HepG2 (cell line): ENCODE measurements at regions not wholly inside any gene's neighbourhood (a gene's known extent, or its start where the extent isn't known, plus 50 kb on each side); places are given as distances from the start of the nearest gene placed in this dataset.
"Not testable (repeated sequence)": the region's sequence is repeated elsewhere in the genome, so short reads cannot be mapped to it uniquely, and the experiment has no call there.

ENCODE experiments used
- ATAC-seq: fragments of 200-7000 bp; cut with Tn5 transposase; 3 replicates; pipeline ENCODE4 v1.9.1; 2020; ENCODE audit warnings: mild to moderate bottlenecking, moderate library complexity
- BruUV-seq: library from RNA; stranded (reverse); fragments of 400-500 nt; replicated peaks from 2 replicates; lab custom pipeline; 2021; lab: Mats Ljungman, UMichigan
- CTCF ChIA-PET: fragments of 300-600 bp; formaldehyde crosslinking; extraction: SDS; loops from one replicate; lab custom pipeline; 2021; ENCODE audit warnings: low total read pairs, inconsistent platforms, low intra/inter-chr PET ratio; lab: Yijun Ruan, JAX
- POLR2A ChIA-PET: fragments of 350-600 bp; sonication (Branson Sonifier 250); formaldehyde crosslinking; loops from one replicate; lab custom pipeline; 2020; ENCODE audit warnings: antibody characterized with exemption, inconsistent platforms; lab: Yijun Ruan, JAX
- DNase-seq: peaks from one replicate; pipeline ENCODE4 v3.0.0-alpha.2; 2015; ENCODE audit warnings: low spot score
- FAIRE-seq: peaks from 3 replicates; lab custom pipeline; 2011; peaks lifted over from hg19 to GRCh38; lab: Jason Lieb, UNC
- H2AFZ ChIP-seq: one replicate; pipeline ENCODE4 v1.6.1; 2011; ENCODE audit warnings: low read length, inconsistent platforms
- H3K27ac ChIP-seq: fragments of 300-600 bp; 3 replicates; pipeline ENCODE4 v1.8.0; 2011; ENCODE audit warnings: mixed run types, mild to moderate bottlenecking, mixed read lengths, low read length, inconsistent platforms; ENCODE audit not compliant: insufficient read depth; ENCODE audit errors: extremely low read length
- H3K27me3 ChIP-seq, 2 experiments: fragments of 200-600 bp in 1 of 2; 2 replicates in 1 of 2; 3 replicates in 1 of 2; pipeline versions ENCODE4 v1.6.0 to v1.8.0; 2011; ENCODE audit warnings: low read length in 2 of 2, mild to moderate bottlenecking in 2 of 2, moderate library complexity in 2 of 2, inconsistent platforms in 1 of 2; ENCODE audit not compliant: insufficient read depth in 2 of 2, control insufficient read depth in 1 of 2
- H3K36me3 ChIP-seq, 2 experiments: fragments of 200-600 bp in 1 of 2; replicated peaks in 1 of 2; 2 replicates in 1 of 2; 3 replicates in 1 of 2; pipeline versions ENCODE4 v1.5.1 to v1.8.0; 2011; ENCODE audit warnings: low read length in 2 of 2, inconsistent platforms in 1 of 2; ENCODE audit not compliant: insufficient read depth in 2 of 2, control insufficient read depth in 1 of 2
- H3K4me1 ChIP-seq: 2 replicates; pipeline ENCODE4 v1.5.1; 2012; ENCODE audit warnings: low read length, inconsistent platforms; ENCODE audit not compliant: insufficient read depth
- H3K4me2 ChIP-seq: 2 replicates; pipeline ENCODE4 v1.6.0; 2011; ENCODE audit warnings: low read depth, low read length, inconsistent platforms
- H3K4me3 ChIP-seq, 3 experiments: fragments of 200-600 bp in 1 of 3; sonication (generic), shearing (Covaris generic) in 1 of 3; replicated peaks in 1 of 3; 2 replicates each; pipeline ENCODE4 v1.5.1; 2011 to 2016; ENCODE audit warnings: low read length in 3 of 3, inconsistent platforms in 2 of 3, low read depth in 2 of 3, mild to moderate bottlenecking in 2 of 3, control low read depth in 1 of 3, mixed read lengths in 1 of 3; ENCODE audit not compliant: insufficient read depth in 1 of 3
- H3K79me2 ChIP-seq: one replicate; pipeline ENCODE4 v1.6.1; 2011; ENCODE audit warnings: low read length, inconsistent platforms; ENCODE audit not compliant: insufficient read depth
- H3K9ac ChIP-seq: 2 replicates; pipeline ENCODE4 v1.6.0; 2011; ENCODE audit warnings: mild to moderate bottlenecking, low read depth, low read length, inconsistent platforms; ENCODE audit not compliant: insufficient read depth
- H3K9me3 ChIP-seq: 2 replicates; pipeline ENCODE4 v1.5.1; 2012; ENCODE audit warnings: mild to moderate bottlenecking, low read length
- H4K20me1 ChIP-seq: 2 replicates; pipeline ENCODE4 v1.6.0; 2011; ENCODE audit warnings: inconsistent platforms, mild to moderate bottlenecking, low read length, moderate library complexity; ENCODE audit not compliant: insufficient read depth
- ATM ChIP-seq: fragments of 450-650 bp; IDR thresholded peaks from 2 replicates; pipeline ENCODE4 v1.7.1; 2017; ENCODE audit warnings: mild to moderate bottlenecking, borderline replicate concordance
- HNRNPH1 ChIP-seq: fragments of 200-400 bp; formaldehyde crosslinking; optimal IDR thresholded peaks from 2 replicates; pipeline ENCODE3; 2017; ENCODE audit warnings: mild to moderate bottlenecking, low read depth, low read length
- MIXL1 ChIP-seq: IDR thresholded peaks from 2 replicates; pipeline ENCODE4 v1.6.1; 2016
- POGZ ChIP-seq: sonication (generic); formaldehyde crosslinking; IDR thresholded peaks from 2 replicates; pipeline ENCODE4 v1.4.0; 2020; ENCODE audit warnings: mild to moderate bottlenecking, missing genetic modification reagents
- RXRA ChIP-seq: sonication (generic); formaldehyde crosslinking; IDR thresholded peaks from 2 replicates; pipeline ENCODE4 v1.5.1; 2020; ENCODE audit warnings: missing genetic modification reagents
- TAF1 ChIP-seq: sonication (generic); formaldehyde crosslinking; IDR thresholded peaks from 2 replicates; pipeline ENCODE4 v1.4.0; 2020; ENCODE audit warnings: missing genetic modification reagents
- WGBS: methylation state at CpG from one replicate; pipeline ENCODE4 v1.1.6; 2017; ENCODE audit warnings: low lambda C conversion rate; 5-methylcytosine and 5-hydroxymethylcytosine counted together
- in situ Hi-C: cut with HindIII; loops from 2 replicates; pipeline ENCODE4 v1.10.0; 2017; ENCODE audit warnings: low pct_unique_long_range_greater_than_20kb; ENCODE audit not compliant: extremely low pct_ligation_motif_present
- intact Hi-C: fragments of 100-400 bp; cut with micrococcal nuclease; formaldehyde crosslinking; loops from one replicate; pipeline ENCODE4 v1.10.0; 2022; ENCODE audit not compliant: unreplicated experiment
- TF ChIP-seq, protein P1 (sequence below): IDR thresholded peaks from 2 replicates; pipeline ENCODE4 v1.6.1; 2018; ENCODE audit warnings: missing genetic modification reagents, mild to moderate bottlenecking, missing compliant biosample characterization
- TF ChIP-seq, protein P2 (sequence below): sonication (generic); formaldehyde crosslinking; IDR thresholded peaks from 2 replicates; pipeline ENCODE4 v1.8.0; 2022; ENCODE audit warnings: mild to moderate bottlenecking, missing genetic modification reagents, moderate library complexity
- TF ChIP-seq, protein P3 (sequence below): sonication (generic); formaldehyde crosslinking; IDR thresholded peaks from 2 replicates; pipeline ENCODE4 v1.8.1; 2023; ENCODE audit warnings: missing genetic modification reagents, inconsistent platforms, borderline replicate concordance
- TF ChIP-seq, protein P4 (sequence below): sonication (generic); formaldehyde crosslinking; IDR thresholded peaks from 2 replicates; pipeline ENCODE4 v1.4.0; 2020; ENCODE audit warnings: mild to moderate bottlenecking, missing genetic modification reagents
- TF ChIP-seq, protein P5 (sequence below): sonication (generic); formaldehyde crosslinking; IDR thresholded peaks from 2 replicates; pipeline ENCODE4 v1.4.0; 2020; ENCODE audit warnings: missing genetic modification reagents, borderline replicate concordance

DNA sequence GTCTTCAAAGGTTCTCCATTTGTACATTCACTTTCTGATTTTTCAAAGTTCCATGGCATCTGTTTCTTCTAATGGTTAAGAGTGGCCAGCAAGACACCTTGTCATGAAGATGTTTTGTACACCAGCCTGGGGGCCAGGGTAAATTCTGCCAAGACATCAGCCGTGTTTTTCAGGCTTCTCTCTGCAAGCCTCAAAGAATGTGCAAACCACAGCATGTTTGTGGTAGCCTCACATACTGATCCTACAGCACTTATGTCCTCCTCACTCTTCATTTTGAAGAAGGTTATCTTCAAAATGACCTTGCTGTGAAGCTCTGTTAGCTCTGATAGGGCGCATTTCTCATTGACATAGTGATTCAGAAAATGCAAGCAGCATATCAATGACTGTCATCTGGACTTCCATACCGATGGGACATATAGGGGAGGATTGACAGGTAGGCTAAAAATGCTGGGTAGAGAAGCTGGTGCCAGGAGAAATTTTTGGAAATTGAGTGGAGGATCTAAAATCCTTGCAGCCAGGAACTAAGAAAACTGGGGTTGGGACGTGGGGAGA lies 59.3 kb upstream of the SPTLC3 start:
- peak; percentile 50 for ATAC-seq
- intact Hi-C loops (no loop called here), in situ Hi-C loops (loop anchor here (25.0 kb wide), 1 partner anchor 588 kb away; no protein-coding TSS in a partner anchor)
- Histone ChIP-seq H3K4me3 (no peak overlapping the region), H4K20me1 (no peaks in the 10 kb centered on the region), H3K79me2 (no peaks in the 10 kb centered on the region), H2AFZ (no peak overlapping the region), H3K27ac (no peak overlapping the region), H3K27me3 (no peaks in the 10 kb centered on the region), H3K36me3 (no peaks in the 10 kb centered on the region), H3K9ac (no peak overlapping the region), H3K9me3 (no peaks in the 10 kb centered on the region), H3K4me1 (peaks cover 37% of the 10 kb centered on the region), H3K4me2 (no peak overlapping the region)
- WGBS: 14% methylated on average over 4 of the region's 4 CpGs
- no peak for FAIRE-seq
- CTCF ChIA-PET: no interaction called here
- BruUV-seq: no TSS peak
- DNase-seq: no peak
- POLR2A ChIA-PET: no interaction called here
- TF ChIP-seq, protein P1, sequence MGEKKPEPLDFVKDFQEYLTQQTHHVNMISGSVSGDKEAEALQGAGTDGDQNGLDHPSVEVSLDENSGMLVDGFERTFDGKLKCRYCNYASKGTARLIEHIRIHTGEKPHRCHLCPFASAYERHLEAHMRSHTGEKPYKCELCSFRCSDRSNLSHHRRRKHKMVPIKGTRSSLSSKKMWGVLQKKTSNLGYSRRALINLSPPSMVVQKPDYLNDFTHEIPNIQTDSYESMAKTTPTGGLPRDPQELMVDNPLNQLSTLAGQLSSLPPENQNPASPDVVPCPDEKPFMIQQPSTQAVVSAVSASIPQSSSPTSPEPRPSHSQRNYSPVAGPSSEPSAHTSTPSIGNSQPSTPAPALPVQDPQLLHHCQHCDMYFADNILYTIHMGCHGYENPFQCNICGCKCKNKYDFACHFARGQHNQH: no peak
- TF ChIP-seq POGZ (CRISPR knock-in tag): no peak
- TF ChIP-seq, protein P2, sequence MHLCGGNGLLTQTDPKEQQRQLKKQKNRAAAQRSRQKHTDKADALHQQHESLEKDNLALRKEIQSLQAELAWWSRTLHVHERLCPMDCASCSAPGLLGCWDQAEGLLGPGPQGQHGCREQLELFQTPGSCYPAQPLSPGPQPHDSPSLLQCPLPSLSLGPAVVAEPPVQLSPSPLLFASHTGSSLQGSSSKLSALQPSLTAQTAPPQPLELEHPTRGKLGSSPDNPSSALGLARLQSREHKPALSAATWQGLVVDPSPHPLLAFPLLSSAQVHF (CRISPR knock-in tag): no peak
- no peak for TF ChIP-seq ATM
- TF ChIP-seq HNRNPH1: no peak
- TF ChIP-seq, protein P3, sequence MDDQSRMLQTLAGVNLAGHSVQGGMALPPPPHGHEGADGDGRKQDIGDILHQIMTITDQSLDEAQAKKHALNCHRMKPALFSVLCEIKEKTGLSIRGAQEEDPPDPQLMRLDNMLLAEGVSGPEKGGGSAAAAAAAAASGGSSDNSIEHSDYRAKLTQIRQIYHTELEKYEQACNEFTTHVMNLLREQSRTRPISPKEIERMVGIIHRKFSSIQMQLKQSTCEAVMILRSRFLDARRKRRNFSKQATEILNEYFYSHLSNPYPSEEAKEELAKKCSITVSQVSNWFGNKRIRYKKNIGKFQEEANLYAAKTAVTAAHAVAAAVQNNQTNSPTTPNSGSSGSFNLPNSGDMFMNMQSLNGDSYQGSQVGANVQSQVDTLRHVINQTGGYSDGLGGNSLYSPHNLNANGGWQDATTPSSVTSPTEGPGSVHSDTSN (CRISPR knock-in tag): no peak
- TF ChIP-seq RXRA (CRISPR knock-in tag): no peak
- TF ChIP-seq, protein P4, sequence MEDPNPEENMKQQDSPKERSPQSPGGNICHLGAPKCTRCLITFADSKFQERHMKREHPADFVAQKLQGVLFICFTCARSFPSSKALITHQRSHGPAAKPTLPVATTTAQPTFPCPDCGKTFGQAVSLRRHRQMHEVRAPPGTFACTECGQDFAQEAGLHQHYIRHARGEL (CRISPR knock-in tag): no peak
- no peak for TF ChIP-seq MIXL1 (CRISPR knock-in tag)
- TF ChIP-seq, protein P5, sequence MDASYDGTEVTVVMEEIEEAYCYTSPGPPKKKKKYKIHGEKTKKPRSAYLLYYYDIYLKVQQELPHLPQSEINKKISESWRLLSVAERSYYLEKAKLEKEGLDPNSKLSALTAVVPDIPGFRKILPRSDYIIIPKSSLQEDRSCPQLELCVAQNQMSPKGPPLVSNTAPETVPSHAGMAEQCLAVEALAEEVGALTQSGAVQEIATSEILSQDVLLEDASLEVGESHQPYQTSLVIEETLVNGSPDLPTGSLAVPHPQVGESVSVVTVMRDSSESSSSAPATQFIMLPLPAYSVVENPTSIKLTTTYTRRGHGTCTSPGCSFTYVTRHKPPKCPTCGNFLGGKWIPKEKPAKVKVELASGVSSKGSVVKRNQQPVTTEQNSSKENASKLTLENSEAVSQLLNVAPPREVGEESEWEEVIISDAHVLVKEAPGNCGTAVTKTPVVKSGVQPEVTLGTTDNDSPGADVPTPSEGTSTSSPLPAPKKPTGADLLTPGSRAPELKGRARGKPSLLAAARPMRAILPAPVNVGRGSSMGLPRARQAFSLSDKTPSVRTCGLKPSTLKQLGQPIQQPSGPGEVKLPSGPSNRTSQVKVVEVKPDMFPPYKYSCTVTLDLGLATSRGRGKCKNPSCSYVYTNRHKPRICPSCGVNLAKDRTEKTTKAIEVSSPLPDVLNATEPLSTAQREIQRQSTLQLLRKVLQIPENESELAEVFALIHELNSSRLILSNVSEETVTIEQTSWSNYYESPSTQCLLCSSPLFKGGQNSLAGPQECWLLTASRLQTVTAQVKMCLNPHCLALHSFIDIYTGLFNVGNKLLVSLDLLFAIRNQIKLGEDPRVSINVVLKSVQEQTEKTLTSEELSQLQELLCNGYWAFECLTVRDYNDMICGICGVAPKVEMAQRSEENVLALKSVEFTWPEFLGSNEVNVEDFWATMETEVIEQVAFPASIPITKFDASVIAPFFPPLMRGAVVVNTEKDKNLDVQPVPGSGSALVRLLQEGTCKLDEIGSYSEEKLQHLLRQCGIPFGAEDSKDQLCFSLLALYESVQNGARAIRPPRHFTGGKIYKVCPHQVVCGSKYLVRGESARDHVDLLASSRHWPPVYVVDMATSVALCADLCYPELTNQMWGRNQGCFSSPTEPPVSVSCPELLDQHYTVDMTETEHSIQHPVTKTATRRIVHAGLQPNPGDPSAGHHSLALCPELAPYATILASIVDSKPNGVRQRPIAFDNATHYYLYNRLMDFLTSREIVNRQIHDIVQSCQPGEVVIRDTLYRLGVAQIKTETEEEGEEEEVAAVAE (CRISPR knock-in tag): no peak
- TF ChIP-seq TAF1 (CRISPR knock-in tag): no peak

DNA sequence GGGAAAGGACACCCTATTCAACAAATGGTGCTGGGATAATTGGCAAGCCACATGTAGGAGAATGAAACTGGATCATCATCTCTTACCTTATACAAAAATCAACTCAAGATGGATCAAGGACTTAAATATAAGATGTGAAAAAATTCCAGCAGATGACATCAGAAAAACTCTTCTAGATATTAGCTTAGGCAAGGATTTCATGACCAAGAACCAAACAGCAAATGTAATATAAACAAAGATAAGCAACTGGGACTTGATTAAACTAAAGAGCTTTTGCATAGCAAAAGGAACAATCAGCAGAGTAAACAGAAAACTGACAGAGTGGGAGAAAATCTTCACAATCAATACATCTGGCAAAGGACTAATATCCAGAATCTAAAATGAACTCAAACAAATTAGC lies 54.5 kb upstream of the SPTLC3 start:
- H3K36me3 ChIP-seq, H3K27ac ChIP-seq, H3K9me3 ChIP-seq, H3K9ac ChIP-seq, POLR2A ChIA-PET, ATAC-seq, intact Hi-C loops, H3K4me2 ChIP-seq, FAIRE-seq, H3K4me1 ChIP-seq, H3K4me3 ChIP-seq, CTCF ChIA-PET, H3K27me3 ChIP-seq, DNase-seq, H3K79me2 ChIP-seq, H2AFZ ChIP-seq, BruUV-seq, H4K20me1 ChIP-seq: not testable (repeated sequence)
- in situ Hi-C loops: loop anchor here (25.0 kb wide), 1 partner anchor 333 kb away; no protein-coding TSS in a partner anchor
